GM20000 (cell line): ENCODE measurements at regions not wholly inside any gene's neighbourhood (a gene's known extent, or its start where the extent isn't known, plus 50 kb on each side); places are given as distances from the start of the nearest gene placed in this dataset.

Experiments used
- DNase-seq: peaks from one replicate; pipeline ENCODE4 v3.0.0; 2012; ENCODE audit warnings: low spot score
- TF ChIP-seq, protein P1 (sequence below): IDR thresholded peaks from 2 replicates; pipeline ENCODE4 v1.5.1; 2012; ENCODE audit warnings: mild to moderate bottlenecking, control low read depth; ENCODE audit errors: extremely low read depth, missing control alignments

DNA sequence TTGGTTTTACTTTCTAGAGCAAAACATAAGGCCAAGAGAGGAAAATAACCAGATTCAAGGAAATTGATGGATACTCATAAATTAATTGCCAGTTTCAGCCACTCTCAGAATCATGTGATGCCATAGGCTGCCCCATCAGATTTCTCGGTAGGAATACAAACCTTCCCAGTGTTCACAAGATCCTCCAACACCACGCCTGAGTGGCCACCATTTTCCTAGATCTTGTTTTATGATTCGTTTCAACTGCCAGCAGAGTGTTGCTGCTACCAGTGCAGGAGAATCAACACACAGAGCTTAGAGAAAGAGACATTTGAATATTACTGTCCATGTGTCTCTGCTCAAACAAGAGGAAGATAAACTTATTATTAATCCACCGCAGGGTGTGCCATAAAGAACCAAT is 434.2 kb upstream of the CDH4 start:
- TF ChIP-seq, protein P1, sequence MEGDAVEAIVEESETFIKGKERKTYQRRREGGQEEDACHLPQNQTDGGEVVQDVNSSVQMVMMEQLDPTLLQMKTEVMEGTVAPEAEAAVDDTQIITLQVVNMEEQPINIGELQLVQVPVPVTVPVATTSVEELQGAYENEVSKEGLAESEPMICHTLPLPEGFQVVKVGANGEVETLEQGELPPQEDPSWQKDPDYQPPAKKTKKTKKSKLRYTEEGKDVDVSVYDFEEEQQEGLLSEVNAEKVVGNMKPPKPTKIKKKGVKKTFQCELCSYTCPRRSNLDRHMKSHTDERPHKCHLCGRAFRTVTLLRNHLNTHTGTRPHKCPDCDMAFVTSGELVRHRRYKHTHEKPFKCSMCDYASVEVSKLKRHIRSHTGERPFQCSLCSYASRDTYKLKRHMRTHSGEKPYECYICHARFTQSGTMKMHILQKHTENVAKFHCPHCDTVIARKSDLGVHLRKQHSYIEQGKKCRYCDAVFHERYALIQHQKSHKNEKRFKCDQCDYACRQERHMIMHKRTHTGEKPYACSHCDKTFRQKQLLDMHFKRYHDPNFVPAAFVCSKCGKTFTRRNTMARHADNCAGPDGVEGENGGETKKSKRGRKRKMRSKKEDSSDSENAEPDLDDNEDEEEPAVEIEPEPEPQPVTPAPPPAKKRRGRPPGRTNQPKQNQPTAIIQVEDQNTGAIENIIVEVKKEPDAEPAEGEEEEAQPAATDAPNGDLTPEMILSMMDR, result no peak
- DNase-seq, result no peak

DNA sequence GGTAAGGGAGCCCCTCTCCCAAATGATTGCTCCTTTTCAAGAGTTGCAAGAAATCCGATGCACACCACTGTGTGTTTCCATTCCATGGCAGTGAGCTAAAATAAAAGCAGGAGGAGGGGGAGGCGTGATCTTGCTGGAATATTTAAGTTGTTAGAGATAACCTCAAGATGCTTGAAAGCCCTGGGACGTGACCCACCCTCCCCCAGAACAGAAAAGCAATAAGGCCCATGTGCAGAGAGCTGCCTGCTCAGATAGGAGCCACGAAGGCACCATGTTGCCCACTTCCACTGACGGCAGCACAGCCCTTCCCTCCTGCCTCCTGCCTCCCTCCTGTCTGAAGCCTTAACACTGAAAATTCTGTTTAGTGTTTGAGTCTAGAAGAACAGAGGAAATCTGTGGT is 432.6 kb upstream of the CDH4 start:
- TF ChIP-seq, protein P1, result no peak
- DNase-seq, result no peak

DNA sequence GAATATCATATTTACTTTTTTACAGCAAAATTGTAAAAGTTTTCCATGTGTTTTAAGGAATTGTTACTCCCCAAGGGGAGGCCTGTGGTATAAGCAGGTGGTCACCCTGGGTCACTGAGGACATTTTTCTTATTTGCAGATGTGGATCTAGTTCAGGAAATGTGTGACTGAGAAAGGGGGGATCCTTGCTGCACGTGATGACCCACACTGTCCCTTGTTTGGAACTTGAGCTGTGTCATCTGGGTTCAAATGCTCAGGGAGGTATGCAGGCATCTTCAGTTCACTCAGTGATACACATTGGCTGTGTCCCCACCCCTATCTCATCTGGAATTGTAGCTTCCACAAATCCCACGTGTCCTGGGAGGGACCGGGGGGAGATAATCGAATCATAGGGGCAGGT is 431.9 kb upstream of the CDH4 start:
- TF ChIP-seq, protein P1, result no peak
- no peak for DNase-seq

- TF ChIP-seq, protein P1, result no peak
These were observed 431.1 kb upstream of the CDH4 start for GRCh38 chr20:60820918-60821317.

GRCh38 chr20:60822699-60823607 is 429.1 kb upstream of the CDH4 start:
- no peak for DNase-seq
- TF ChIP-seq, protein P1, result no peak

More at GRCh38 chr20:60820918-60821317, 431.1 kb upstream of the CDH4 start:
- DNase-seq, result no peak

DNA sequence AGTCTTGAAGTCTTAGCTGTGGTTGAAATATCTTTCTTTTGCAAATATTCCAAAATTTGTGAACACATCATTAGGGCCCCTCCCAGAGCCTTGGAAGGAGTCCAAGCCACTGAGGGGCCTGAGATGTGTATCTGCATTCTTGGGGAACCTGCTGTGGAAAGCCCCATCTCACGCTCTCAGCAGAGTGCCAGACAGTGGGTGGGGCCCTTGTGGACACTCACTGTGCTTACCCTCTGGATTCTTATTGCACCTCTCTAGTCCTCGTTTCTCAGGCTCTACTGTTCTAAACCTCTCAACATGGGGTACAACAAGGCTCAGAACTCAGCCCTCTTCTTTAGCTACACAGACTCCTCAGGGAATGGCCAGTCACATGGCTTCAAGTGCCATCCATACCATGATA is 416.2 kb upstream of the CDH4 start:
- TF ChIP-seq, protein P1, result no peak

GRCh38 chr20:60837173-60837770 is 414.8 kb upstream of the CDH4 start:
- no peak for DNase-seq

More for the DNA sequence above, 416.2 kb upstream of the CDH4 start:
- no peak for DNase-seq

More at GRCh38 chr20:60837173-60837770, 414.8 kb upstream of the CDH4 start:
- TF ChIP-seq, protein P1, result no peak
